Middle frontal gyrus (tissue), 1 donor: ENCODE measurements at regions not wholly inside any gene's neighbourhood (a gene's known extent, or its start where the extent isn't known, plus 50 kb on each side); places are given as distances from the start of the nearest gene placed in this dataset.
"Not testable (repeated sequence)": the region's sequence is repeated elsewhere in the genome, so short reads cannot be mapped to it uniquely, and the experiment has no call there.

Source experiments
- DNase-seq: peaks from one replicate; pipeline ENCODE4 v3.0.0-alpha.2; 2015; ENCODE audit warnings: low spot score; ENCODE audit errors: extremely low spot score

- DNase-seq, result no peak
These were observed 216.8 kb upstream of the CNTNAP5 start for GRCh38 chr2:123808243-123808642.

GRCh38 chr2:123811846-123812245 is 213.2 kb upstream of the CNTNAP5 start:
- DNase-seq, result no peak

- DNase-seq, result no peak
These were observed 208.9 kb upstream of the CNTNAP5 start for GRCh38 chr2:123816203-123816602.

- DNase-seq, result no peak
These were observed 208.2 kb upstream of the CNTNAP5 start for GRCh38 chr2:123816928-123817327.

GRCh38 chr2:123826729-123827271 is 198.3 kb upstream of the CNTNAP5 start:
- no peak for DNase-seq

GRCh38 chr2:123839326-123839725 is 185.8 kb upstream of the CNTNAP5 start:
- DNase-seq, result no peak

GRCh38 chr2:123840016-123840415 is 185.1 kb upstream of the CNTNAP5 start:
- no peak for DNase-seq

GRCh38 chr2:123840574-123840973 is 184.5 kb upstream of the CNTNAP5 start:
- no peak for DNase-seq

- DNase-seq, result no peak
These were observed 173.8 kb upstream of the CNTNAP5 start for GRCh38 chr2:123851281-123851680.

- no peak for DNase-seq
These were observed 171.9 kb upstream of the CNTNAP5 start for GRCh38 chr2:123853161-123853560.

GRCh38 chr2:123859031-123859430 is 166.1 kb upstream of the CNTNAP5 start:
- not testable (repeated sequence) for DNase-seq

- no peak for DNase-seq
These were observed 160.7 kb upstream of the CNTNAP5 start for GRCh38 chr2:123864416-123864815.

GRCh38 chr2:123870206-123870880 is 154.7 kb upstream of the CNTNAP5 start:
- peak; percentile 47 for DNase-seq

- DNase-seq, result no peak
These were observed 154.2 kb upstream of the CNTNAP5 start for GRCh38 chr2:123870881-123871276.

- no peak for DNase-seq
These were observed 134.9 kb upstream of the CNTNAP5 start for GRCh38 chr2:123890148-123890547.

GRCh38 chr2:123894167-123894566 is 130.9 kb upstream of the CNTNAP5 start:
- no peak for DNase-seq

GRCh38 chr2:123895651-123896050 is 129.4 kb upstream of the CNTNAP5 start:
- no peak for DNase-seq

GRCh38 chr2:123901256-123901655 is 123.8 kb upstream of the CNTNAP5 start:
- no peak for DNase-seq

GRCh38 chr2:123906361-123906760 is 118.7 kb upstream of the CNTNAP5 start:
- DNase-seq, result no peak

GRCh38 chr2:123908522-123908921 is 116.6 kb upstream of the CNTNAP5 start:
- no peak for DNase-seq

GRCh38 chr2:123912171-123912570 is 112.9 kb upstream of the CNTNAP5 start:
- no peak for DNase-seq

GRCh38 chr2:123913143-123913735 is 111.8 kb upstream of the CNTNAP5 start:
- no peak for DNase-seq

- DNase-seq, result no peak
These were observed 109.7 kb upstream of the CNTNAP5 start for GRCh38 chr2:123915380-123915779.
